Spleen (tissue), 11 donors: ENCODE measurements at regions not wholly inside any gene's neighbourhood (a gene's known extent, or its start where the extent isn't known, plus 50 kb on each side); places are given as distances from the start of the nearest gene placed in this dataset.

Experiments used
- DNase-seq: peaks from one replicate; pipeline ENCODE4 v3.0.0-alpha.2; 2020
- H3K27ac ChIP-seq, 8 donors: fragments of 200-600 bp; sonication (generic) in 7 of 8; 1 replicate in 4 of 8; 2 replicates in 4 of 8; pipeline versions ENCODE4 v1.5.0 to v1.8.0; 2016 to 2021; ENCODE audit warnings: inconsistent platforms in 4 of 8, mild to moderate bottlenecking in 4 of 8, moderate library complexity in 1 of 8
- H3K27me3 ChIP-seq, 7 donors: fragments of 200-600 bp; sonication (generic) in 6 of 7; replicated peaks in 1 of 7; 1 replicate in 4 of 7; 2 replicates in 3 of 7; pipeline versions ENCODE4 v1.5.0 to v1.8.0; 2016 to 2021; ENCODE audit warnings: inconsistent platforms in 3 of 7, mild to moderate bottlenecking in 1 of 7
- H3K36me3 ChIP-seq, 6 donors: fragments of 200-600 bp; sonication (generic) in 5 of 6; 1 replicate in 4 of 6; 2 replicates in 2 of 6; pipeline versions ENCODE4 v1.5.0 to v1.8.0; 2016 to 2021; ENCODE audit warnings: inconsistent platforms in 2 of 6
- H3K4me1 ChIP-seq, 6 donors: fragments of 200-600 bp; sonication (generic) in 5 of 6; 1 replicate in 3 of 6; 2 replicates in 3 of 6; pipeline versions ENCODE4 v1.5.0 to v1.8.0; 2016 to 2021; ENCODE audit warnings: inconsistent platforms in 3 of 6
- H3K4me3 ChIP-seq, 8 donors: fragments of 200-600 bp; sonication (generic) in 7 of 8; 1 replicate in 4 of 8; 2 replicates in 4 of 8; pipeline versions ENCODE4 v1.5.0 to v1.8.0; 2016 to 2021; ENCODE audit warnings: inconsistent platforms in 4 of 8, mild to moderate bottlenecking in 4 of 8, moderate library complexity in 2 of 8
- H3K9me3 ChIP-seq, 8 donors: fragments of 200-600 bp; sonication (generic) in 7 of 8; 1 replicate in 4 of 8; 2 replicates in 4 of 8; pipeline versions ENCODE4 v1.5.0 to v1.8.0; 2016 to 2021; ENCODE audit warnings: inconsistent platforms in 4 of 8
- CTCF ChIP-seq, 11 experiments: fragments of 200-600 bp in 7 of 11; fragments of 450-650 bp in 4 of 11; sonication (generic) in 4 of 11; IDR thresholded peaks in 8 of 11; conservative IDR thresholded peaks in 3 of 11; 1 replicate in 7 of 11; 2 replicates in 4 of 11; pipeline versions ENCODE4 v1.4.0 to v1.8.0; 2016 to 2021; ENCODE audit warnings: antibody characterized with exemption in 11 of 11, inconsistent platforms in 4 of 11, mild to moderate bottlenecking in 1 of 11
- POLR2A ChIP-seq, 3 donors: fragments of 450-650 bp; IDR thresholded peaks; one replicate each; pipeline ENCODE4 v1.5.1; 2017; ENCODE audit warnings: antibody characterized with exemption in 3 of 3, mild to moderate bottlenecking in 1 of 3
- POLR2AphosphoS5 ChIP-seq, 3 donors: sonication (generic); formaldehyde crosslinking; IDR thresholded peaks; one replicate each; pipeline ENCODE4 v1.5.1; 2017; ENCODE audit warnings: antibody characterized with exemption in 3 of 3
- WGBS, 5 donors: extraction: QIAGEN DNeasy Blood & Tissue Kit in 3 of 5; methylation state at CpG; one replicate each; pipeline versions ENCODE4 v1.1.5 to v1.1.7; 2013 to 2018; 5-methylcytosine and 5-hydroxymethylcytosine counted together
- intact Hi-C: fragments of 100-400 bp; cut with DNase I; formaldehyde crosslinking; loops from one replicate; pipeline ENCODE4 v1.15.0; 2023; ENCODE audit warnings: low total_unique reads
- donor health status: healthy with polysubstance abuse.
- donor health status: DM: no; HTN: no; CAD: no; lungs with moderate emphysema.
- donor health status: DM: no; HTN: no; CAD: no.
- donor health status: Bipolar disorder and iron deficiency.
- donor health status: healthy.
- donor health status: DM: no; HTN: no; CAD: no.
- donor health status: DM: yes; HTN: yes; CAD: no.

- intact Hi-C loops = loop anchor here (10.0 kb wide), 1 partner anchor 101 kb away; no protein-coding TSS in a partner anchor
- no peak for DNase-seq
- Histone ChIP-seq H3K27me3 (no peaks in the 10 kb centered on the region), H3K4me3 (no peak overlapping the region), H3K27ac (no peak overlapping the region), H3K9me3 (no peaks in the 10 kb centered on the region), H3K36me3 (no peaks in the 10 kb centered on the region), H3K4me1 (peaks cover 0 to 39% (median 11%) of the 10 kb centered on the region in 6 donors)
- WGBS, 5 donors = 89 to 93% (median 91%) methylated on average over 8 of the region's 8 CpGs
- no peak for TF ChIP-seq POLR2A (IDR thresholded peaks at IDR 0.05)
- TF ChIP-seq CTCF (IDR thresholded peaks at IDR 0.05 in 8 of 11, conservative IDR thresholded peaks at IDR 0.05 in 3 of 11) = no peak
- no peak for TF ChIP-seq POLR2AphosphoS5 (IDR thresholded peaks at IDR 0.05)
These were observed 267.1 kb downstream of the XXYLT1 start for GRCh38 chr3:195003893-195004289.

GRCh38 chr3:195004512-195005250, 266.3 kb downstream of the XXYLT1 start:
- Histone ChIP-seq H3K27me3 (no peaks in the 10 kb centered on the region), H3K36me3 (no peaks in the 10 kb centered on the region), H3K4me3 (no peak overlapping the region), H3K27ac (no peak overlapping the region), H3K9me3 (no peaks in the 10 kb centered on the region), H3K4me1 (peaks cover 0 to 42% (median 13%) of the 10 kb centered on the region in 6 donors)
- no peak for DNase-seq
- 81 to 95% (median 92%) methylated on average over 9 of the region's 9 CpGs for WGBS, 5 donors
- TF ChIP-seq CTCF (IDR thresholded peaks at IDR 0.05 in 8 of 11, conservative IDR thresholded peaks at IDR 0.05 in 3 of 11) (no peak), POLR2A (IDR thresholded peaks at IDR 0.05) (no peak), POLR2AphosphoS5 (IDR thresholded peaks at IDR 0.05) (no peak)
- intact Hi-C loops = loop anchor here (10.0 kb wide), 1 partner anchor 100 kb away; no protein-coding TSS in a partner anchor

GRCh38 chr3:195005251-195005620, 265.7 kb downstream of the XXYLT1 start:
- Histone ChIP-seq H3K4me1 (peaks cover 0 to 43% (median 15%) of the 10 kb centered on the region in 6 donors), H3K27ac (no peak overlapping the region), H3K4me3 (no peak overlapping the region), H3K9me3 (no peaks in the 10 kb centered on the region), H3K27me3 (no peaks in the 10 kb centered on the region), H3K36me3 (no peaks in the 10 kb centered on the region)
- WGBS, 5 donors = 86 to 91% (median 90%) methylated on average over 7 of the region's 7 CpGs
- no peak for TF ChIP-seq POLR2A (IDR thresholded peaks at IDR 0.05)
- TF ChIP-seq CTCF (IDR thresholded peaks at IDR 0.05 in 8 of 11, conservative IDR thresholded peaks at IDR 0.05 in 3 of 11) = no peak
- TF ChIP-seq POLR2AphosphoS5 (IDR thresholded peaks at IDR 0.05) = no peak
- intact Hi-C loops = loop anchor here (10.0 kb wide), 1 partner anchor 100 kb away; no protein-coding TSS in a partner anchor
- no peak for DNase-seq

- H3K36me3 ChIP-seq = no peaks in the 10 kb centered on the region
- WGBS, 5 donors = 88 to 94% (median 92%) methylated on average over 10 to 18 of the region's 18 CpGs
- H3K4me3 ChIP-seq = no peak overlapping the region
- intact Hi-C loops = loop anchor here (10.0 kb wide), 1 partner anchor 99 kb away; no protein-coding TSS in a partner anchor
- H3K27ac ChIP-seq = no peak overlapping the region
- peaks cover 0 to 43% (median 15%) of the 10 kb centered on the region in 6 donors for H3K4me1 ChIP-seq
- no peak for DNase-seq
- no peak for TF ChIP-seq CTCF (IDR thresholded peaks at IDR 0.05 in 8 of 11, conservative IDR thresholded peaks at IDR 0.05 in 3 of 11)
- TF ChIP-seq POLR2A (IDR thresholded peaks at IDR 0.05) = no peak
- no peak for TF ChIP-seq POLR2AphosphoS5 (IDR thresholded peaks at IDR 0.05)
- no peaks in the 10 kb centered on the region for H3K27me3 ChIP-seq
- no peaks in the 10 kb centered on the region for H3K9me3 ChIP-seq
These were observed 265.0 kb downstream of the XXYLT1 start for GRCh38 chr3:195005759-195006510.
